A549 (cell line): ENCODE measurements at regions not wholly inside any gene's neighbourhood (a gene's known extent, or its start where the extent isn't known, plus 50 kb on each side); places are given as distances from the start of the nearest gene placed in this dataset.

ENCODE experiments used
- ATAC-seq, 2 experiments: fragments of 200-7000 bp in 1 of 2; fragments of >200 bp in 1 of 2; cut with Nextera tagmentation in 1 of 2; cut with Tn5 transposase in 1 of 2; 3 replicates each; pipeline versions ENCODE4 v1.8.0 to v1.9.1; 2018 to 2020; ENCODE audit warnings: mild to moderate bottlenecking in 1 of 2, moderate library complexity in 1 of 2
- CTCF ChIA-PET: fragments of 300-600 bp; sonication (Branson Sonifier 250); formaldehyde crosslinking; extraction: SDS; loops from one replicate; lab custom pipeline; 2021; ENCODE audit warnings: antibody characterized with exemption, inconsistent platforms; lab: Yijun Ruan, JAX
- POLR2A ChIA-PET: fragments of 350-600 bp; formaldehyde crosslinking; extraction: SDS; loops from one replicate; lab custom pipeline; 2021; ENCODE audit warnings: antibody characterized with exemption, inconsistent platforms; lab: Yijun Ruan, JAX
- DNase-seq, 2 experiments: peaks; one replicate each; pipeline versions ENCODE4 v3.0.0 to v3.0.0-alpha.2; 2011 to 2016; ENCODE audit warnings: low read depth in 1 of 2, low spot score in 1 of 2
- FAIRE-seq: peaks from 2 replicates; lab custom pipeline; 2011; peaks lifted over from hg19 to GRCh38; lab: Jason Lieb, UNC
- H3K27ac ChIP-seq, 2 experiments: fragments of >200 bp; sonication (Bioruptor Twin); formaldehyde crosslinking; 3 replicates each; pipeline ENCODE4 v1.5.1; 2016 to 2017
- H3K4me1 ChIP-seq: fragments of >200 bp; sonication (Bioruptor Twin); formaldehyde crosslinking; 3 replicates; pipeline ENCODE4 v1.6.1; 2016
- H3K4me2 ChIP-seq: fragments of >200 bp; sonication (Bioruptor Twin); formaldehyde crosslinking; 3 replicates; pipeline ENCODE4 v1.6.1; 2016
- H3K4me3 ChIP-seq: fragments of >200 bp; sonication (Bioruptor Twin); formaldehyde crosslinking; 3 replicates; pipeline ENCODE4 v1.5.1; 2016
- H3K9me3 ChIP-seq: fragments of >200 bp; sonication (Bioruptor Twin); formaldehyde crosslinking; 3 replicates; pipeline ENCODE4 v1.6.1; 2016
- CBX8 ChIP-seq: fragments of 200-600 bp; sonication (generic); IDR thresholded peaks from 2 replicates; pipeline ENCODE4 v1.6.1; 2016
- CHD4 ChIP-seq: fragments of 200-600 bp; sonication (generic); IDR thresholded peaks from 2 replicates; pipeline ENCODE4 v1.6.1; 2016; ENCODE audit warnings: antibody characterized with exemption, mild to moderate bottlenecking, borderline replicate concordance
- EHF ChIP-seq: fragments of 250-450 bp; sonication (Bioruptor Pico); IDR thresholded peaks from 2 replicates; pipeline ENCODE4 v1.5.0; 2020; ENCODE audit warnings: mild to moderate bottlenecking
- FOXS1 ChIP-seq: fragments of 250-450 bp; sonication (Bioruptor Pico); IDR thresholded peaks from 2 replicates; pipeline ENCODE4 v1.5.0; 2020; ENCODE audit warnings: mild to moderate bottlenecking, moderate library complexity
- HDAC2 ChIP-seq: fragments of 200-600 bp; sonication (generic); IDR thresholded peaks from 2 replicates; pipeline ENCODE4 v1.6.1; 2016
- HEYL ChIP-seq: fragments of 250-450 bp; sonication (Bioruptor Pico); IDR thresholded peaks from 2 replicates; pipeline ENCODE4 v1.8.0; 2021; ENCODE audit warnings: mild to moderate bottlenecking, moderate library complexity
- HOXA7 ChIP-seq: fragments of 250-450 bp; sonication (Bioruptor Pico); IDR thresholded peaks from 2 replicates; pipeline ENCODE4 v1.5.0; 2020; ENCODE audit warnings: mild to moderate bottlenecking, moderate library complexity
- MYC ChIP-seq: IDR thresholded peaks from 2 replicates; pipeline ENCODE4 v1.6.1; 2012; ENCODE audit warnings: mild to moderate bottlenecking, inconsistent platforms, low read length, improper control_type of control experiment, borderline replicate concordance
- NR3C1 ChIP-seq: fragments of >200 bp; sonication (Bioruptor Twin); formaldehyde crosslinking; IDR thresholded peaks from 3 replicates; pipeline ENCODE4 v1.6.1; 2017
- PHF8 ChIP-seq: fragments of 200-600 bp; sonication (generic); IDR thresholded peaks from 2 replicates; pipeline ENCODE4 v1.6.1; 2016; ENCODE audit warnings: low read depth, mild to moderate bottlenecking, antibody characterized with exemption, moderate library complexity, borderline replicate concordance
- RAD21 ChIP-seq, 2 experiments: fragments of >200 bp in 1 of 2; sonication (Bioruptor Twin) in 1 of 2; formaldehyde crosslinking in 1 of 2; IDR thresholded peaks in 1 of 2; conservative IDR thresholded peaks in 1 of 2; 2 replicates in 1 of 2; 3 replicates in 1 of 2; pipeline ENCODE4 v1.6.1; 2012 to 2018; ENCODE audit warnings: inconsistent platforms in 1 of 2
- RFX5 ChIP-seq: fragments of 450-650 bp; IDR thresholded peaks from 2 replicates; pipeline ENCODE4 v1.7.1; 2014; ENCODE audit warnings: antibody characterized with exemption, mild to moderate bottlenecking, moderate library complexity
- TFCP2L1 ChIP-seq: fragments of 250-450 bp; sonication (Bioruptor Pico); IDR thresholded peaks from 2 replicates; pipeline ENCODE4 v1.5.0; 2021; ENCODE audit warnings: mild to moderate bottlenecking
- ZC3H11A ChIP-seq: fragments of 450-650 bp; IDR thresholded peaks from 2 replicates; pipeline ENCODE4 v1.6.1; 2014; ENCODE audit warnings: antibody characterized with exemption, mild to moderate bottlenecking
- ZSCAN20 ChIP-seq: fragments of 250-450 bp; sonication (Bioruptor Pico); IDR thresholded peaks from 2 replicates; pipeline ENCODE4 v1.8.0; 2022; ENCODE audit warnings: mild to moderate bottlenecking, moderate library complexity
- WGBS: methylation state at CpG from one replicate; pipeline ENCODE4 v1.1.6; 2017; ENCODE audit errors: missing lambda C conversion rate; 5-methylcytosine and 5-hydroxymethylcytosine counted together
- TF ChIP-seq, protein P1 (sequence below): fragments of >200 bp; sonication (Bioruptor Twin); formaldehyde crosslinking; IDR thresholded peaks from 3 replicates; pipeline ENCODE4 v1.5.1; 2016
- TF ChIP-seq, protein P2 (sequence below): IDR thresholded peaks from 2 replicates; pipeline ENCODE4 v1.6.1; 2012; ENCODE audit warnings: low read depth, borderline replicate concordance
- TF ChIP-seq, protein P3 (sequence below): IDR thresholded peaks from 2 replicates; pipeline ENCODE4 v1.6.1; 2012
- TF ChIP-seq, protein P4 (sequence below): fragments of 250-450 bp; sonication (Bioruptor Pico); IDR thresholded peaks from 2 replicates; pipeline ENCODE4 v1.5.0; 2021; ENCODE audit warnings: mild to moderate bottlenecking, moderate library complexity, borderline replicate concordance
- TF ChIP-seq, protein P5 (sequence below): fragments of 200-600 bp; sonication (generic); IDR thresholded peaks from 2 replicates; pipeline ENCODE4 v1.6.1; 2016; ENCODE audit warnings: antibody characterized with exemption, mild to moderate bottlenecking, moderate library complexity

GRCh38 chr14:28323366-28323765 lies 443.2 kb upstream of the FOXG1 start:
- TF ChIP-seq TFCP2L1, result no peak
- no peak for TF ChIP-seq MYC
- TF ChIP-seq CBX8, result no peak
- TF ChIP-seq HDAC2, result no peak
- no peak for TF ChIP-seq HEYL (CRISPR knock-in tag)
- TF ChIP-seq, protein P1, sequence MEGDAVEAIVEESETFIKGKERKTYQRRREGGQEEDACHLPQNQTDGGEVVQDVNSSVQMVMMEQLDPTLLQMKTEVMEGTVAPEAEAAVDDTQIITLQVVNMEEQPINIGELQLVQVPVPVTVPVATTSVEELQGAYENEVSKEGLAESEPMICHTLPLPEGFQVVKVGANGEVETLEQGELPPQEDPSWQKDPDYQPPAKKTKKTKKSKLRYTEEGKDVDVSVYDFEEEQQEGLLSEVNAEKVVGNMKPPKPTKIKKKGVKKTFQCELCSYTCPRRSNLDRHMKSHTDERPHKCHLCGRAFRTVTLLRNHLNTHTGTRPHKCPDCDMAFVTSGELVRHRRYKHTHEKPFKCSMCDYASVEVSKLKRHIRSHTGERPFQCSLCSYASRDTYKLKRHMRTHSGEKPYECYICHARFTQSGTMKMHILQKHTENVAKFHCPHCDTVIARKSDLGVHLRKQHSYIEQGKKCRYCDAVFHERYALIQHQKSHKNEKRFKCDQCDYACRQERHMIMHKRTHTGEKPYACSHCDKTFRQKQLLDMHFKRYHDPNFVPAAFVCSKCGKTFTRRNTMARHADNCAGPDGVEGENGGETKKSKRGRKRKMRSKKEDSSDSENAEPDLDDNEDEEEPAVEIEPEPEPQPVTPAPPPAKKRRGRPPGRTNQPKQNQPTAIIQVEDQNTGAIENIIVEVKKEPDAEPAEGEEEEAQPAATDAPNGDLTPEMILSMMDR, result no peak
- TF ChIP-seq HOXA7 (CRISPR knock-in tag), result no peak
- TF ChIP-seq, protein P2, sequence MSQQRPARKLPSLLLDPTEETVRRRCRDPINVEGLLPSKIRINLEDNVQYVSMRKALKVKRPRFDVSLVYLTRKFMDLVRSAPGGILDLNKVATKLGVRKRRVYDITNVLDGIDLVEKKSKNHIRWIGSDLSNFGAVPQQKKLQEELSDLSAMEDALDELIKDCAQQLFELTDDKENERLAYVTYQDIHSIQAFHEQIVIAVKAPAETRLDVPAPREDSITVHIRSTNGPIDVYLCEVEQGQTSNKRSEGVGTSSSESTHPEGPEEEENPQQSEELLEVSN, result no peak
- no peak for TF ChIP-seq ZC3H11A
- no peak for TF ChIP-seq ZSCAN20
- no peak for TF ChIP-seq CHD4
- TF ChIP-seq EHF (CRISPR knock-in tag), result no peak
- TF ChIP-seq PHF8, result no peak
- TF ChIP-seq, protein P3, sequence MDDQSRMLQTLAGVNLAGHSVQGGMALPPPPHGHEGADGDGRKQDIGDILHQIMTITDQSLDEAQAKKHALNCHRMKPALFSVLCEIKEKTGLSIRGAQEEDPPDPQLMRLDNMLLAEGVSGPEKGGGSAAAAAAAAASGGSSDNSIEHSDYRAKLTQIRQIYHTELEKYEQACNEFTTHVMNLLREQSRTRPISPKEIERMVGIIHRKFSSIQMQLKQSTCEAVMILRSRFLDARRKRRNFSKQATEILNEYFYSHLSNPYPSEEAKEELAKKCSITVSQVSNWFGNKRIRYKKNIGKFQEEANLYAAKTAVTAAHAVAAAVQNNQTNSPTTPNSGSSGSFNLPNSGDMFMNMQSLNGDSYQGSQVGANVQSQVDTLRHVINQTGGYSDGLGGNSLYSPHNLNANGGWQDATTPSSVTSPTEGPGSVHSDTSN, result no peak
- TF ChIP-seq, protein P4, sequence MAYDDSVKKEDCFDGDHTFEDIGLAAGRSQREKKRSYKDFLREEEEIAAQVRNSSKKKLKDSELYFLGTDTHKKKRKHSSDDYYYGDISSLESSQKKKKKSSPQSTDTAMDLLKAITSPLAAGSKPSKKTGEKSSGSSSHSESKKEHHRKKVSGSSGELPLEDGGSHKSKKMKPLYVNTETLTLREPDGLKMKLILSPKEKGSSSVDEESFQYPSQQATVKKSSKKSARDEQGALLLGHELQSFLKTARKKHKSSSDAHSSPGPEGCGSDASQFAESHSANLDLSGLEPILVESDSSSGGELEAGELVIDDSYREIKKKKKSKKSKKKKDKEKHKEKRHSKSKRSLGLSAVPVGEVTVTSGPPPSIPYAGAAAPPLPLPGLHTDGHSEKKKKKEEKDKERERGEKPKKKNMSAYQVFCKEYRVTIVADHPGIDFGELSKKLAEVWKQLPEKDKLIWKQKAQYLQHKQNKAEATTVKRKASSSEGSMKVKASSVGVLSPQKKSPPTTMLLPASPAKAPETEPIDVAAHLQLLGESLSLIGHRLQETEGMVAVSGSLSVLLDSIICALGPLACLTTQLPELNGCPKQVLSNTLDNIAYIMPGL, result no peak
- no peak for TF ChIP-seq RAD21 (conservative IDR thresholded peaks at IDR 0.05 in 1 of 2, IDR thresholded peaks at IDR 0.05 in 1 of 2)
- TF ChIP-seq FOXS1 (CRISPR knock-in tag), result no peak
- no peak for TF ChIP-seq NR3C1
- TF ChIP-seq, protein P5, sequence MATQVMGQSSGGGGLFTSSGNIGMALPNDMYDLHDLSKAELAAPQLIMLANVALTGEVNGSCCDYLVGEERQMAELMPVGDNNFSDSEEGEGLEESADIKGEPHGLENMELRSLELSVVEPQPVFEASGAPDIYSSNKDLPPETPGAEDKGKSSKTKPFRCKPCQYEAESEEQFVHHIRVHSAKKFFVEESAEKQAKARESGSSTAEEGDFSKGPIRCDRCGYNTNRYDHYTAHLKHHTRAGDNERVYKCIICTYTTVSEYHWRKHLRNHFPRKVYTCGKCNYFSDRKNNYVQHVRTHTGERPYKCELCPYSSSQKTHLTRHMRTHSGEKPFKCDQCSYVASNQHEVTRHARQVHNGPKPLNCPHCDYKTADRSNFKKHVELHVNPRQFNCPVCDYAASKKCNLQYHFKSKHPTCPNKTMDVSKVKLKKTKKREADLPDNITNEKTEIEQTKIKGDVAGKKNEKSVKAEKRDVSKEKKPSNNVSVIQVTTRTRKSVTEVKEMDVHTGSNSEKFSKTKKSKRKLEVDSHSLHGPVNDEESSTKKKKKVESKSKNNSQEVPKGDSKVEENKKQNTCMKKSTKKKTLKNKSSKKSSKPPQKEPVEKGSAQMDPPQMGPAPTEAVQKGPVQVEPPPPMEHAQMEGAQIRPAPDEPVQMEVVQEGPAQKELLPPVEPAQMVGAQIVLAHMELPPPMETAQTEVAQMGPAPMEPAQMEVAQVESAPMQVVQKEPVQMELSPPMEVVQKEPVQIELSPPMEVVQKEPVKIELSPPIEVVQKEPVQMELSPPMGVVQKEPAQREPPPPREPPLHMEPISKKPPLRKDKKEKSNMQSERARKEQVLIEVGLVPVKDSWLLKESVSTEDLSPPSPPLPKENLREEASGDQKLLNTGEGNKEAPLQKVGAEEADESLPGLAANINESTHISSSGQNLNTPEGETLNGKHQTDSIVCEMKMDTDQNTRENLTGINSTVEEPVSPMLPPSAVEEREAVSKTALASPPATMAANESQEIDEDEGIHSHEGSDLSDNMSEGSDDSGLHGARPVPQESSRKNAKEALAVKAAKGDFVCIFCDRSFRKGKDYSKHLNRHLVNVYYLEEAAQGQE, result no peak
- TF ChIP-seq RFX5, result no peak
- TF ChIP-seq, all 56 proteins: peak for 0
- no peak for DNase-seq
- H3K27ac ChIP-seq, result peak overlapping the region in 1 of 2 experiments; percentile 7; a peak in 1 of 6 replicates
- ATAC-seq, result no peak
- H3K4me3 ChIP-seq, result no peak overlapping the region
- peaks cover 16% of the 10 kb centered on the region; the same call in 2 of the 3 replicates for H3K4me1 ChIP-seq
- H3K9me3 ChIP-seq, result no peaks in the 10 kb centered on the region; the same call in 2 of the 3 replicates
- H3K4me2 ChIP-seq, result no peak overlapping the region
- CTCF ChIA-PET, result interaction anchor here (0.5 kb wide), 1 partner anchor 181 kb away, joined by 3 read pairs; no protein-coding TSS in a partner anchor
- FAIRE-seq, result no peak
- POLR2A ChIA-PET, result no interaction called here
- WGBS, result 77% methylated on average over 4 of the region's 4 CpGs
